Suppressor macrophage treated with lipopolysaccharide for 4 hours (primary cell): ENCODE measurements at regions not wholly inside any gene's neighbourhood (a gene's known extent, or its start where the extent isn't known, plus 50 kb on each side); places are given as distances from the start of the nearest gene placed in this dataset.
A peak's percentile ranks its signal among the peaks of the same experiment; 100 is the strongest.

Experiments
- DNase-seq: peaks from one replicate; pipeline ENCODE4 v3.0.0-alpha.2; 2020

DNA sequence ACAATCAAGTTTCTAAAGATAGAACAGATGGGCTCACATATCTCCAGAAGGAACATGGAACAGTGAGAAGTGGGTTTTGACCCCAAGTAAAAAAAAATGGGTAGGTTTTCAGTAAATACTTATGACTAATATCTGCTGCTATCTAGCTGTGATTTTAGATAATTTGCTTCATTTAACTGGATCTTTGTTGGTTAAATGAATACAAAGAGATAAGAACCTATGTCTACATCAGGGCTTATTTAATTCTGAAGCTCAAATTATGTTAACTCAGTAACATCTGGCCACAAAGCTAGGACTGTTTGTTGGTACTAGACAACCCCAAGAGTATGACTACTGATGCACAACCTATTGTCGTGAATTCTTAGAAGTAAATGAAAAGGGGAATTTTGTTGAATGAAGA lies 144.4 kb upstream of the SESN3 start:
- no peak for DNase-seq

DNA sequence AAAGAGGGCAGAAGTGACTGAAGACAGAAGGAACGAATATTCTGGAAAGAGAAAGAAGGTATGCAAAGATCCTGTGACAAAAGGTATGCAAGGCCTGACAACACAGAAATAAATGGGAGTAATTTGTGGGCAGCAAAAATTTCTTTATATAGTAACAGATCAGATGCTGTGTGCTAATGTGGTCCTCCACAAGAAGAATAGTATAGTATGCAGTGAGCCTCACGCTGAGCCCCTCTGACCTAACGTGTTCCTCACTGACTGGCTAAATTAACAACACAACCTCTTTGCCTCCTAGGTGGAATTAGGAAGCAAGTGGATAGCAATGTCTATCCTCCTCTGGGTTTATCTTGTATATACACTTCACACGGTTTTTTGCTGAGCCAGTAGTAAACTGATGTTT lies 143.1 kb upstream of the SESN3 start:
- DNase-seq = no peak

DNA sequence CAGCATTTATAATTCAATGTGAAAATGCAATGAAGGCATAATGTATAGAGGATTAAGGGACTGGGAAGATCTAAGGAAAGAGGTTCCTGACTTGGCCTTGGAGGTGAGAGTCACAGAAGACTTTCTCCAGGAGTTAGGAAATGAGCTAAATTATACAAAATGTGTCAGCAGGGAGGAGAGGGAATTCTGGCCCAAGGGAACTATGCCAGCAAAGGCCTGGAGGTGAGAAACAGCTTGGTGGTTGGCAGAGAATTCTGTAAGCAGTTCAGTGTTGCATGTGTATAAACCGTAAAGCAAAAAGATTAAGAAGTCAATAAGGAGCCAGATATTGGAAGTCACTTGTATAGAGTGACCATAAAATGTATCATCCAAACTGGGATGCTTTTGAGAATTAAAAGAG lies 142.2 kb upstream of the SESN3 start:
- DNase-seq = no peak

DNA sequence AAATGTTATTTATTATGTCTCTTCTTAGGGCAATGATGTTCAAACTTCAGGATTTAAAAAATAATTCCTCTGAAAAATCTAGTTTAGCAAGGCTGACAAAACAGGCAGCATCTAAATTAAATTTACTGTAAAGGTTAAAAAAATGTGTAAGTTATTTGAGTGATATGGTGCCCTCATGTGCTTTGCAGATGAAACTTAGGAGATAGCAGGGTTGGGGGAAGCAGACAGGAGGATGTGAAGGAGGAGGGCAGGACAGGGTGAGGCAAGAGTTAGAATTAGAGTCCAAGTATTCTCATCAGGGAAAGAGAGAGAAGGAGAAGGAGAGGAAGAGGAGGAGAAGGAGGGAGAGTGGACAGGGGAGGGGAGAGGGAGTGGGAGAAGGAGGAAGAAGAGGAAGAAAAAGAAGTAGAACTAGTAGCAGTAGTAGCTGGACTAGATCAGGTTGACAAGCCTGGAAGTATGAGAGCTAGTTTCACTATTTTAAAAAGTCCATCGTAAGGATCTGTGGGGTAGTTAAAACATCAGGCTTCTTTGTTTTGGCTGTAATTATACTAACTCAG lies 141.2 kb upstream of the SESN3 start:
- no peak for DNase-seq

DNA sequence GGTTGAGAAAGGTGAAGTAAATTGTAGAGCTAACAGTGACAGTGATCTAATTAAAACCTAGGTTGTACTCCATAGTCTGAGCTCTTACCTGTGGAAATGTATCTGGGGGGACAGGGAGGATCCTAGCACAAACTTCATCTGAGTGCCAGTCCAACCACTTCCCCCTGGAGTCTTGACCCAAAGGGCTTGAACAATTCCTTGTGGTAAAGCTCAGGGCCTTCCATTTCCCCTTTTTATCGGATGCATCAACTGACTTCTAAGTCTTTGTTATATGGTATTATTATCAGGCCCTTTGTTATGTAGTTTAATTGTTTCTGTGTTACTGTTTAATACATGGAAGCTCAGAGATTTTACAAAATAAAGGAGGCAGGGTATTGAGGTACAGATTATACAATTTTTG lies 140.2 kb upstream of the SESN3 start:
- peak; percentile 57 for DNase-seq

DNA sequence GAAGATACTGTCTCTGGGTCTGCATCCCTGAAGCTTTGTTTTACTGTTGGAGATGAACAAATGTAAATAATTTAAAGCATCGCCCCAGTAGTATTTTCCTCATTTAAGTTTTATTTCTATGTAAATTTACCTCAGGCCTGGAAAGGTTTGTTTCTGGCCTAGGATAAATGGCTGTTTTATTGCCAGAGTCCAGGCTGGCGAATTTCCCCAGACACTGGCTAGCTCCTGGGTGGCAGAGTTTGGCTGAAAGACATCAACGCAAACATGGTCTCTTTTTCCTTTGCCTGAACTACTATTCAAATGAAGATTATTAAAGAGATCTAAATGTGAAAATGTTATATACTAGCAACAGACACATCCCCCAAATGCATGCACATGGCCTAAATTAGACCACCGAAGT lies 136.7 kb upstream of the SESN3 start:
- no peak for DNase-seq

DNA sequence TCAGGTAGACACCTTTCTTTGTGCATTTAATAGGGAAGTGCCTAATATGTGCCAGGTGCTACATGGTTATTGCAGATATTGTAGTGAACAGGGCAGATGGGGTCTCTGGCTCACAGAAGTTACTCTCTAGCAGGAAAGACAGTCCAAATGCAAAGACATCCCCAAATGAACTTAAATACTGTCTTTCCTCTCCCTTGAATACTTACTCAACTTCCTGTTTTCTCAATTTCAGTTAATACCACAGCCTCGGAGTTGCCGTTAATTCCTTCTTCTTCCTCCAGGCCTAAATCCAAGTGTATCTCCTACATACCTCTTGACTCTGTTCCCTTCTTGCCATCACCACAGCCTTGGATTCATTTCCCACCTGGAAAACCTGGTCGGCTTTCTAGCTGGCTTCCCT lies 134.3 kb upstream of the SESN3 start:
- peak; percentile 53 for DNase-seq

DNA sequence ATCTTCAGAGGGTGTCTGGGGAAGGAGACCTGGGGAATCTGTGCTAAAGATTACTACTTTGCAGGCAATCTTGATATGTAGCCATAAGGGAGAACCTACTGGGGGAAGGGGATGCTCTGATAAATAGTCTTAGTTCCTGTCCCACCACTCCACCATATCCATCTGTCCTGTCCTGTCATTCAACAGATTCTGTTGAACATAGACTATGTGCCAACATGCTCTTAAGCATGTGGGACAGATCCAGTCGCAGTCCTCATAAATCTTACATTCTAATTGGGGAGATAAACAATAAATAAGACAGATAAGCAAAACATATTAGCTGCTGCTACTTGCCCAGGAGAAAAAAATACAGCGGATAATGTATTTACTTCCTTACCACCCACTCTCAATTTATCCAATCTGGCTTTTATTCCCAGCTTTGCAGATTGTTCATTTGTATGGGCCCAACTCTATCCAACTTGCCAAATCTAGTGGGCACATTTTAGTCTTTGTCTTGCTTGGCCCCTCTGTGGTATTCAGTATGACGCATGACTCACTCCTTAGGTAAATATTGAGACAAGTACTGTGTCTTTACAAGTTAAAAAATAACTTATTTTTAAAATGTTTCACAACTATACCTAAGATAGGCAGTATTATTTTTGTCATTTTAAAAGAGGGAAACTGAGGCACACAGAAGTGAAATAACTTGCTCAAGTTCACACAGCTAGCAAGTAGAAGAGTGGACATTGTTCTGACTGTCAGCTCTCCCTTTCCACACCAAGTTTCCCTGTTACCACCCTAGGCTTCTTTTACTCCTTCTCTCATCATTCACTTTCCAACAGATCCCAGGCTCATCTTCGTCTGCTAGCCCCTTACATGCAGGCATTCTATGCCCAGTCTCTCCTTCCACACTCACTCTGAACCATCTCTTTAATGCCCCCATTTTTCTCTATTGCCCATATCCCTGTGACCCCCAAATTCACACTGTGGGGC lies 133.6 kb upstream of the SESN3 start:
- no peak for DNase-seq

DNA sequence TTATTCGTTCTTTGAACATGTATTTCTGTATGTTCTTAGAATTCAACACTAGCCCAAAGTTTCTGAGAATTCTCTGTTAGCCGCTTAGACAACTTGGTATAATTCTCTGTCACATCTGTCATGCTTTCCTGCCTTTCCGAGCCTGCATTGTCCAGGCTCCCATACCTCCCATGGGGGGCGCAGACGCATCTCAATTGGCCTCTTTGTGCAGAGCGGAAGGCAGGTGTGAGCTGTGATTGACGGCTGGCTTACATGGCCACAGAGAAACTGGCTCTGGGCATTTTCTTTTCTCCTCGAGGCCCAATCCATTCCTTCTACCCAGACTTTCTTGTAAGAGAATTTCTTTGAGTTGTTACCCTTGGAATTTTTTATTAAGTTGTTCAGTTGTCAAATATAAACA lies 132.7 kb upstream of the SESN3 start:
- DNase-seq = no peak

DNA sequence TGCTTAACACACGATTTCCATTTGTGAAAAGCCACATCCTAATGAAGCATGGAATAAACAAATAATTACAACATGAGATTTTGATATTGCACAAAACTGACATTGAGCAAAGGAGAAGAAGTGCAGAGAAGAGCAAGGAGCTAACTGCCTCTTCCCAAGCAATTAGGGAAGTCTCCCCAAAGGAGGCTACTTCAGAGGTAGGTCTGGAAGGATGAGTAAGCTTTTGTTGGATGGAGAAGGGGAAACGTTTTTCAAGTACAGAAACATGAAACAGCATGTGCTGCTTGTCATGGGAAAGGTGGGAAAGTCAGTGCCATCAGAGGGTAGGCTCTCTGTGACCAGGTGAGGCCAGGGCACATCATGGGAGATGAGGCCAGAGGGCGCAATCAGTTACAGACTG lies 132.2 kb upstream of the SESN3 start:
- DNase-seq = peak; percentile 61

DNA sequence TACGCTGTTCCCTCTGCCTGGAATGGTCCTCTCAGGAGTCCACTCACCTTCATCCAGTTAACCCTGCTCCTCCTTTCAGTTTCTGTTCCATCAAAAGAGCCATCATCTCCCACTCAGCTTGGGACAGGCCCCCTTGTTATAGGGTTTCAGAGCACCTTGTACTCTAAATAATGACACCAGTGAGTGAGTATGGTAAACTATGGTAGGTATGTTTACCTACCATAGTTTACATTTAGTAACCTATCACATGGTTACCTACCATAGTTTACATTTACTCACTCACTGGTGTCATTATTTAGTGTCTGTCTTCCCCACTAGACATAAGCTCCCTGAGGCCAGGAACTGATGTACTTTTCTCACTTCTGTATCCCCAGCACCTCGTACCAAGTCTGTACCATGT lies 130.2 kb upstream of the SESN3 start:
- no peak for DNase-seq

DNA sequence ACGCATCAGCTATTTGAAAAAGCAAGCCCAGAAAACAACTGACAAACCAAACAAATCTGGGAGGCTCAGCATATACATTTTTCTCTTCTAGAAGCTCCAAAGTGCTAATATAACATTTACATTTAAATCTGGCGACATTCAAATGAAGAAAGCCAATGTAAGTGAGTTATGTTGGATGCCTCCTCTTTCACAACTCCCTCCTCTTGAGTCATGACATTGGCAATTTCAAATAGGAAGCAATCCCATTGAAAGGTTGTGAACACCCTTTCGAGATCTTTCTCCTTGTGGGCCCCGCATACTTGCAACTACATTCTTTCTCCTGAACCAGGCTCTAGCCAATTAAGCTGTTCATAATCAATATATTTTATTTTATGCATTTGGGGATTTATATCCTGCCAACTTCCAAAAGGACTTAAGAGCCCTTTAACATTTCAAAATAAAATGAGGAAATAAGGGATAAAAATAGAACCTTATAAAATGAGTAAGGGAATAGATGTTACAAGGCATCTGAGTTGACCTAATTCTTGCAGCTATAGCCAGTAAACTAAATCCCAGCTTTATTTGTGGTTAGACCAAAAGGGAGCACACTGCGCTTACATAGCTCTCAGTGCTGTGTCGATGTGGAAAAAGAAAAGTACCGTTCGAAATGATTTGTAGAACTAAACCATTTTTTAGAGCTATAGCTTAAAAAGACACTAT lies 129.5 kb upstream of the SESN3 start:
- DNase-seq = peak; percentile 65

DNA sequence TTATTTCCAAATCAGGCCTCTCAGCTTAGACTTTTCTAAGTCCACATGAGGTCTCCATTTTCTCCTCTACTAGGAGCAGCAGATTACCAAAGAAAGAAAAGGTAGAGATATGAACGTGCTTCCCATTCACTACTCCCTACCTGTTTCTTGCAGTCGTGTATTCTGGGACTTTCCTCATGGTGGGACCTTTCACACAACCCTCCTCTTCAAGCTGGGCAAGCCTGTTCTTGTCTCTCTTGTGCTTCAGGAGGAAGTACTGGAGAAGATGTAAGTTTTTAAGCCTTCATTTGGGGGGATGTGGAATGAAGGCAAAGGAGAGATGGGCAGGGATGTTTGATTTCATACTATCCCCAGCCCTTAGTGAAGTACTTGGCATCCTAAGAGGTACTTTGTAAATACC lies 128.8 kb upstream of the SESN3 start:
- no peak for DNase-seq

DNA sequence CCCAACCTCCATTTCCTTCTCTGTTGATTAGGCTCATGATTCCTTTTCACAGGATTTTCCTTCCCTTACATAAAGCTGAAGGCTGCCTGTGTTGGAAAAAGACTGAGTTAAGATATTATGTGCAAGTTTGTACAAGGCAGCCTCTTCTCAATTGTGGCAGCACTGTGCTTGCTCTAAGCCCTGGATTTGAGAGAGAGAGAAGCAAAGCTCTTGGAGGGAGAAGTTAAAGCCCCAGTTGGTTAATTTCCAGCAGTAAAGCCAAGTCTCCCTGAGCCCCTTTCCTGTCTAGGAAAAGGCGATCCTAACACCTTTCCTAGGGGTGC lies 128.3 kb upstream of the SESN3 start:
- no peak for DNase-seq

DNA sequence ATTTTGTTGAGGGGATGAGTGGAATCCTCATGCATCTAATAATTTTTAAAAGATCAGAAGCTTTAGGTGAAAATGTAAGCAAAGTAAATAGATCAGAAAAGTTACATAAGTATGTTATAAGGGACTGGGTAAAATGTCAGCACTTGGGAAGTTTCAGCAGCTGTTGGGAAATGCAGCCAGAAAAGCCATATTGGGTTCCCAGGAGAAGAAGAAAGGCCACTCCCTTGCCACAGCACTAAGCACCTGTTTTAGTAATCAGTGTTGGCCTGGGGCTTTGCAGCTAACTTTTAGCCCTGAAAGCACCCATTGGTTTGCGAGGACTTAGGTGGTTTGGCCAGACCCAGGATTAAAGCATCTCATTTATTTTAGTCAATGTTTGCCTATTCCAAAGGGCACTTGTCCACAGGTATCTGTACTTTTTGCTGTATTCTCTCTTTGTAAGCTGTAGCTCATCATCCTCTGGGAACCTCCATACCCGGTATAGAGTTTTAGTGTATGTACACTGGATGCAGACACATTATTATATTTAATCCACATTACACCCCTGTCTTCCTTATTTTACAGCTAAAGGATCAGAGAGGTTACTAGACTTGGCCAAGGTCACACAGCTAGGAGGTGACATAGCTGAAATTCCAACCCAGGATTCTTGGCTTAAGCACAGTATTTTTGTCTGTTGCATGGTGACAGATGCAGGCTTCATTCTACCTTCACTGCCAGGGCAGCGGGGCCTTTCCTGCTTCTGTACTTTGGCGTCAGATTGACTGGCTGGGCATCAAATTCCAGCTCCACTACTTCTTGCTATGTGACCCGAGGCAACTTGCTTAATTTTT lies 127.7 kb upstream of the SESN3 start:
- DNase-seq = no peak

DNA sequence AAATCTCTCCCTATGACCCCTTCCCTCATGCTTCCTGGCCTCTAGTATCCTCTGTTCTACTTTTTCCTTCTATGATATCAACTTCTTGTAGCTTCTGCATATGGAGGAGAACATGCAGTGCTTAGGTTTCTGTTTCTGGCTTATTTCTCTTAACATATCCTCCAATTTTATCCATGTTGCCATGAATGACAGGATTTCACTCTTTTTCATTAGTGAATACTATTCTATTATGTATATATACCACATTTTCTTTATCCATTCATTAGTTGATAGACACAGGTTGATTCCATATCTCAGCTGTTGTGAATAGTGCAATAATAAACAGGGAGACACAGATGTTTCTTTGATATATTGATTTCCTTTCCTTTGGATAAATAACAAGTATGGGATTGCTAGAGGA lies 123.3 kb upstream of the SESN3 start:
- no peak for DNase-seq

DNA sequence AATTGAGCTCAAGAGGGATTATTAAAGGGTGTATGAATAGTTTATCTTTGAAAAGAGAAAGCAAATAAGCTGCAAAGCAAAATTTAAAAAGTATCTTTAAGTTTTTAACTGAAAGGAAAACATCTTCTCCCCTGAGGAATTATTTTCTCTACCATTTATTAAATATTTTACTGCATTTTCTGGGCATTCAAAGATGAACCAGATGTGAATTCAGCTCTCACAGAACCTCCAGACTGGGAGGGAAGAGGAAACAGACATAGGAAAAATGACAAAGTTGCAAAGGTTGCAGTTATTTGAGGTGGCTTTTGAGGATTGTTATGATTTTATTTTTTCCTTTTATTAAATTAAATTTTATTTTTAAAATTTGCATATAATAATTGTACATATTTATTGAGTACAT lies 122.7 kb upstream of the SESN3 start:
- DNase-seq = no peak

DNA sequence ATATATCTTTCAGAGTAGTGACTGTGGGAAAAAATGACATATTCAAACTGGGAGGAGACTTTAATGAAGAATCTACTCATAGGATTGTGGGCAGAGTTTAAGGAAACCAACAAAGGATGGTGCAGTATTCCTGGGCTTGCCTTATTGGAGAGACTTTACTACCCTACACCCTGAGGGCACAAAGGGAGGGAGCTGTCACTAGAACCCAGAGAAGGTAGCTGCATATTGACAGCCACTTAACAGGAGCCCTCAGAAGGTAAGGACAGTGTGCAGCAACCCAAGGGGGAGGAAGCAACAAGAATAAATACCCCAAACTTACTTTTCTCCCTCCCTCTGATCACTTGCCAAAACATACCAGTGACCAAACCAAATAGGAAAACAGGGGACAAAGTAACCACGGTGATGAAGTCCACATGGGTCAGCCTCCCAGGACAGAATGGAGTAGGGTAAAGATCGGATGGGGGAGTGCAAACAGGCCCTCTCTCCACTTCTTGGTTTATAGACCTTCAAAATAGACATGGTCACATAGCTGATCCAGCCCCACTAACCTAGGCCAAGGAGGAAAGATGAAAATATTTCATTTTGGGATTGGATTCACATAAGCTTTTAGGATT lies 121.8 kb upstream of the SESN3 start:
- no peak for DNase-seq

DNA sequence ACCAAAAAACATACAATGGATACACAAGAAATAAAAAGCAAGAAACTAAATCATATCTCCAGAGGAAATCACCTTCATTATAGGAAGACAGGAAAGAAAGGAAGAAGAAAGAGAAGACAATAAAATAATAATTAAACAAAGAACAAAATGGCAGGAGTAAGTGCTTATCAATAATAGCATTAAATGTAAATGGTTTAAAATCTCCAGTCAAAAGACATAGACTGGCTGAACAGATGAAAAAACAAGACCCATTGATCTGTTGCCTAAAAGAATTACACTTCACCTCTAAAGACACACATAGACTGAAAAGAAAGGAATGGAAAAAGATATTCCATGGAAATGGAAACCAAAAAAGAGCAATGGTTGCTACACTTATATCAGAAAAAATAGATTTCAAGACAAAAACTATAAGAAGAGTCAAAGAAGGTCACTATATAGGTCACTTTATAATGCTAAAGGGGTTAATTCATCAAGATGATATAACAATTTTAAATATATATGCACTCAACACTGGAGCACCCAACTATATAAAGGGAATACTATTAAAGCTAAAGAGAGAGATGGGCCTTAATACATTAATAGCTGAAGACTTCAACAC lies 118.4 kb upstream of the SESN3 start:
- no peak for DNase-seq

DNA sequence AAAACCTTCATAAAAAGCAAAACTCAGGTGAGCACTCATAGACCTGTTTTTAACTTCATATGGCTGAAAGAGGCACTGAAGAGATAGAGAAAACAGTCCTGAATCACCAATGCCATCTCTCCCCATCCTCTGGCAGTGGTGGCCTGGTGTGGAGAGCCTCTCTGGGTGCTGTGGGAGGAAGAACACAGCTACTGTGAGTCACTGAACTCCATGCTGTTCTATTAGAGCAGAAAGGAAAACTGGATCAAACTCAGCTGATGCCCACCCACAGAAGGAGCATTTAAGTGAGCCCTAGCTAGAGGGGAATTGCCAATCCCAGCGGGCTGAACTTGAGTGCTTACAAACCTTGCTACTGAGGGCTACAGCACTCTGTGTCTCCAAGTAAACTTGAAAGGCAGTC lies 115.3 kb upstream of the SESN3 start:
- peak; percentile 49 for DNase-seq

DNA sequence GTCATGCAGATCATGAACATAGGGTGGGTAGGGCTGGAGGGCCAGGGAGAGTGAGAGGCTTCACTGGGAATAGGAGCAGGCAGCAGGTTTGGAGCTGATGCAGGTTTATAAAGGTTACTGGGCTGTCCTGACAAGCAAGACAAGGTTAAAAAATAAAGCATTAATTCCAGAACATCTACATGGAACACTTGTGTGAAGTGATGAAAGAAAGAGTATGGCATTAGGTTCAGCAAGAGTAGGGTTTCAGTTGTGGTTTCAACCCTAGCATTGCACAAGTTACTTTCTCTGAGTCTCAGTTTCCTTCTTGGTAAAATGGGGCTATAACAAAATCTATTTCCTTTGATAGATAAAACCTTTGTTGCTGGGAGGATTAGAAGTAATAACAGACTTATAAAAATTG lies 114.6 kb upstream of the SESN3 start:
- DNase-seq = peak; percentile 54

DNA sequence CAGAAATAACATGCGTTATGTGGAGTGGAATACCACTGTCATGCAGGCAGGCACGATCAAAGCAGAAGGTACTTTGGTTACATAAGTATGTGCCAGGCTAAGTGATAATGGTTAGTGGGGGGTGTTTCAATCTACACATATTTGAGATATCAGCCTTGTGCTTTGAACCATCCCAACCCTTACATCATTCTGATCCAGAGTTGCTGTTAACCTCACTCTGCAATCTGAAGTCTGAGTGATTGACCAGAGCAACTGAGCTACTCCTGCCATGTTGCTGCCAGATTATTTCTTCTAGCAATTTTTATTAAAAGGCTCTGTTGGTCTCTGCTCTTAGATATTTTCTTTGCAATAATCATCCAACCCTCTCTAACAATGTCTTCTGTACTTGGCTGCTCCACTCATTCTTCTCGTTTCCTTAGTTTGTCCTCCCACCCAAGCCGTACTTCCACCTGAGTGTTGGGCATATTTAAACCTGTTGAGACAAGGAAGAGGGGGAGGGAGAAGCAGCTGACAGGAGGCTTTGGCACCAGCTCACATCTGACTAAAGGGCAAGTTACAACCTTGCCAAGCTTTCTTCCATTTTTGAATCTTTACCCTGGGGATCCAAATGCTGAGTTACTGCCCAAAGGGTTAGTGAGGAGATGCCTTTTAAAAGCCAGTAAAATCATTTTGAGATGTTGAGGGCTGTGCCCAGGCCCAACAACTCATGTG lies 114.1 kb upstream of the SESN3 start:
- no peak for DNase-seq
